ENCODE measurements at regions not wholly inside any gene's neighbourhood (a gene's known extent, or its start where the extent isn't known, plus 50 kb on each side); places are given as distances from the start of the nearest gene placed in this dataset.

DNA sequence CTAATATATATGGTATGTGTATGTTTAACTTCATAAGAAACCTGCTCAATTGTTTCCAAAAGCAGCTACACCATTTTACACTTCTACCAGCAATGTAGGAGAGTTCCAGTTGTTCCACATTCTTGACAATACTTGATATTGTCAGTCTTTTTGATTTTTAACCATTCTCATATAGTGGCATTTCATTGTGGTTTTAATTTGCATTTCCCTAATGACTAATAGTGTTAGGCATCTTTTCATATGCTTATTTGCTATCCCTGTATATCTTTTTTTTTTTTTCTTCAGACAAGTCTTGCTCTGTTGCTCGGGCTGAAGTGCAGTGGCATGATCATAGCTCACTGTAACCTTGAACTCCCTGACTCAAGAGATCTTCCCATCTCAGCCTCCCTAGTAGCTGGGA lies 58.2 kb upstream of the TRIM2 start:
- TF ChIP-seq YY1 (IDR thresholded peaks at IDR 0.05; ENCODE audit: insufficient read depth, insufficient read length) (no peak), SUZ12 (IDR thresholded peaks at IDR 0.05; ENCODE audit: extremely low read depth, insufficient read depth, insufficient read length) (no peak)
